Body of pancreas (tissue), 4 donors: ENCODE measurements at regions not wholly inside any gene's neighbourhood (a gene's known extent, or its start where the extent isn't known, plus 50 kb on each side); places are given as distances from the start of the nearest gene placed in this dataset.

ENCODE experiments used
- CTCF ChIP-seq, 7 experiments: fragments of 450-650 bp in 4 of 7; fragments of 200-600 bp in 3 of 7; sonication (generic) in 3 of 7; IDR thresholded peaks; one replicate each; pipeline ENCODE4 v1.5.1; 2016 to 2019; ENCODE audit warnings: antibody characterized with exemption in 7 of 7
- POLR2A ChIP-seq, 3 donors: fragments of 450-650 bp; IDR thresholded peaks; one replicate each; pipeline ENCODE4 v1.6.1; 2016; ENCODE audit warnings: antibody characterized with exemption in 3 of 3, mild to moderate bottlenecking in 2 of 3

- TF ChIP-seq CTCF (IDR thresholded peaks at IDR 0.05) (no peak), POLR2A (IDR thresholded peaks at IDR 0.05) (no peak)
Observed at GRCh38 chr4:130995988-130996387, 1900.0 kb downstream of the C4orf33 start.
